Endothelial cell (in vitro differentiated cells): ENCODE measurements at regions not wholly inside any gene's neighbourhood (a gene's known extent, or its start where the extent isn't known, plus 50 kb on each side); places are given as distances from the start of the nearest gene placed in this dataset.
"Not testable (repeated sequence)": the region's sequence is repeated elsewhere in the genome, so short reads cannot be mapped to it uniquely, and the experiment has no call there.

Experiments
- DNase-seq: peaks from one replicate; pipeline ENCODE4 v3.0.0; 2021; ENCODE audit warnings: low spot score
- H3K27ac Mint-ChIP-seq: one replicate; pipeline ENCODE4 v1.8.0; 2021; ENCODE audit warnings: mixed read lengths, inconsistent platforms; ENCODE audit not compliant: unreplicated experiment
- H3K27me3 Mint-ChIP-seq: one replicate; pipeline ENCODE4 v1.8.0; 2021; ENCODE audit warnings: mild to moderate bottlenecking, moderate library complexity, mixed read lengths, inconsistent platforms; ENCODE audit not compliant: unreplicated experiment
- H3K36me3 Mint-ChIP-seq: one replicate; pipeline ENCODE4 v1.8.0; 2021; ENCODE audit warnings: mild to moderate bottlenecking, low read depth, mixed read lengths, inconsistent platforms; ENCODE audit not compliant: unreplicated experiment
- H3K4me1 Mint-ChIP-seq: one replicate; pipeline ENCODE4 v1.8.0; 2021; ENCODE audit warnings: mild to moderate bottlenecking, mixed read lengths, inconsistent platforms; ENCODE audit not compliant: unreplicated experiment
- H3K4me3 Mint-ChIP-seq: one replicate; pipeline ENCODE4 v1.8.0; 2021; ENCODE audit warnings: mild to moderate bottlenecking, mixed read lengths, inconsistent platforms; ENCODE audit not compliant: unreplicated experiment
- H3K9me3 Mint-ChIP-seq: one replicate; pipeline ENCODE4 v1.8.0; 2021; ENCODE audit warnings: mixed read lengths, inconsistent platforms; ENCODE audit not compliant: unreplicated experiment

GRCh38 chr6:60810216-60810615 lies 1475.8 kb downstream of the KHDRBS2 start:
- H3K4me1 Mint-ChIP-seq, H3K4me3 Mint-ChIP-seq, DNase-seq, H3K27me3 Mint-ChIP-seq, H3K27ac Mint-ChIP-seq, H3K36me3 Mint-ChIP-seq, H3K9me3 Mint-ChIP-seq: not testable (repeated sequence)

DNA sequence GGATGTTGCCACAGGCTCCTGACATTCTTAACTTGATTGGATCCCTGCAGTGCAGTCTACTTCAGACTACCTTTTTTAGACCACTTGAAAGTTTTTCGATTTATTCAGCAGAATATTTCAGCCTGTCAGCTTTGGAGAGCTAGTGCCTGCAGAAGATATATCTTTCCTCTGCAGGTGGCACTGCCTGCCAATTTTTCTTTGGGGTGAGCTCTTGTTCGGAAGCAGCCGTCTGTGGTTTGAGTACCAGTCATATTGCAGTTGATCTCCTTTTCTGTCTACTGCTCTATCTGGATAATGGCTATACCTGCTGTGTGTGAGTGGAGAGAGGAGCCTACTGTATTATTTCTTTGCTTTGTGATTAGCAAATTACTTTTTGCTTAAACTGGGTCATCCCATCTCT lies 1486.9 kb downstream of the KHDRBS2 start:
- H3K27ac Mint-ChIP-seq, DNase-seq, H3K4me3 Mint-ChIP-seq, H3K4me1 Mint-ChIP-seq, H3K9me3 Mint-ChIP-seq, H3K27me3 Mint-ChIP-seq, H3K36me3 Mint-ChIP-seq: not testable (repeated sequence)

DNA sequence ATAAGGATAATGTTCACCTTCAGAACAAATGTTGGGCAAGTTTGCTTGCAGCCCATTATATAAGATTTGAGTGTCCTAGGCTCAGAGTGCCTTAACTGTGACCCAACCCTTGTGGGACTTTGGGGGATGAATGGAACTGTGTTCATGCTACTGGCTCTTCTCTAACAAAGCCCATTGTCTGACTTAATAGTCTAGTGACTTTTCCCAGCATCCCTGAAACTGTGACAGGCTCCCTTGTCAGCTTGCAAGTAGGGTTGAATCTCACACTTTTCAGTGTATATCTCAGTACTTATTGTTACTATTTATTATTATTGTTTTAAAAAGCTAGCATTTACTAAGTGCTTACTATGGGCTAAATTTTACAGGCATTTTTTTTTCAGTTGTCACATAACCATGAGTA lies 1488.2 kb downstream of the KHDRBS2 start:
- not testable (repeated sequence) for H3K27me3 Mint-ChIP-seq, H3K27ac Mint-ChIP-seq, H3K9me3 Mint-ChIP-seq, H3K4me1 Mint-ChIP-seq, H3K36me3 Mint-ChIP-seq, H3K4me3 Mint-ChIP-seq, DNase-seq

GRCh38 chr6:60789601-60790000 lies 1496.4 kb downstream of the KHDRBS2 start:
- not testable (repeated sequence) for H3K4me3 Mint-ChIP-seq, H3K9me3 Mint-ChIP-seq, H3K4me1 Mint-ChIP-seq, H3K27ac Mint-ChIP-seq, H3K36me3 Mint-ChIP-seq, DNase-seq, H3K27me3 Mint-ChIP-seq

DNA sequence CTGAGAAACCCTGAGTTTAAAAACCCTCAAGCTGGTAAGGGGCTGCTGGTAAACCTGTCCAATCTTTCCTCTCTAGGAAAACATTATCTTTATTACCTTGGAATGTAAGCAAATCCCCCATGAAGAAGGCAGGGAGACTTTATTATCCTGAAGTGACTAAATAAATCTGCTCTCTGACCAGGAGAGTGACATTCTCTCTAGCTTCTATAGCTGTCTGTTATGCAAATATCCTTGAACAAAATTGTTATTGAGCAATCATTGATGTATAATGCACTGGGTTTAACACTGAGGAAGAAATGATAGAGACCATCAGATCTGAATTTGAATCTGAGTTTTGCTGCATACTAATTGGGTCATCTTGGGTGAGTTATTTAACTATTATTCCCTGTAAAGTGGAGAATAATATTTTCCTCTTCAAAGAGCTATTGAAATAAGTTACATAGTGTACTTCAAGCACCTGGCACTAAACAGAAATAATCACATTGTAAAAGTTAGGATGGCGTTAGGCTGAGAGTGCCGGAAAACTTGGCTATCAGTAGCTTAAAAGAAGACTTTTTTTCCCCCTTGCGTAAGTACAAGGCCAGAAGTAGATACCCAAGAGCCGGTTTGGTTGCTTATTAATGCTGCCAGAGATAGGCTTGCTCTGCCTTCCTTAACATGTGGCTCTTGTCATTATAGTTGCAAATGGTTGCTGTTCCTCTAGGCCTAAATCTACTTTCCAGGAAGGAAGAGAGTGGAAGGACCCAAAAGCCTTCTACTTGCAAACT lies 1503.1 kb downstream of the KHDRBS2 start:
- DNase-seq, H3K36me3 Mint-ChIP-seq, H3K4me3 Mint-ChIP-seq, H3K9me3 Mint-ChIP-seq, H3K4me1 Mint-ChIP-seq, H3K27me3 Mint-ChIP-seq, H3K27ac Mint-ChIP-seq: not testable (repeated sequence)

- not testable (repeated sequence) for H3K27ac Mint-ChIP-seq, H3K36me3 Mint-ChIP-seq, H3K9me3 Mint-ChIP-seq, DNase-seq, H3K27me3 Mint-ChIP-seq, H3K4me1 Mint-ChIP-seq, H3K4me3 Mint-ChIP-seq
Observed at GRCh38 chr6:60779591-60779990, 1506.4 kb downstream of the KHDRBS2 start.

GRCh38 chr6:60767791-60768499 lies 1518.1 kb downstream of the KHDRBS2 start:
- not testable (repeated sequence) for H3K9me3 Mint-ChIP-seq, H3K4me3 Mint-ChIP-seq, H3K36me3 Mint-ChIP-seq, H3K27me3 Mint-ChIP-seq, H3K4me1 Mint-ChIP-seq, DNase-seq, H3K27ac Mint-ChIP-seq

DNA sequence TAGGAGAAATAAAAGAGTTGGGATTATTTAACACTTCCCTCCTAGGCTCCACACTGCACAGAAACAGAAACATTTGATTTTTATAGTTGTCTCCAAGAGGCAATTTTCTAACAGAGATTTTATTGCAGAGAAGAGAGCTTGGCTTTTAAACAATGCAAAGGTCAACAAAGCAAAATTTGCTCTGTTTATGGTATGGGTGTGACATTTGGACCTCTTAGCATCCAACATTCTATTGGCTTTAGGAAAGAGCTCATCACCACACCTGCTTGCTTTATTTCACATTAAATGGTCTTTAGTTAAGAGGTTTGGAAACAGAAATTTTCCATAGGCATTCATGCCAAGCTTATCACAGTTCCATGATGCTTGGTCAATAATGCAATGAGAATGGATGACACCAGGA lies 1520.7 kb downstream of the KHDRBS2 start:
- not testable (repeated sequence) for H3K9me3 Mint-ChIP-seq, H3K27ac Mint-ChIP-seq, H3K36me3 Mint-ChIP-seq, H3K4me1 Mint-ChIP-seq, H3K4me3 Mint-ChIP-seq, DNase-seq, H3K27me3 Mint-ChIP-seq

DNA sequence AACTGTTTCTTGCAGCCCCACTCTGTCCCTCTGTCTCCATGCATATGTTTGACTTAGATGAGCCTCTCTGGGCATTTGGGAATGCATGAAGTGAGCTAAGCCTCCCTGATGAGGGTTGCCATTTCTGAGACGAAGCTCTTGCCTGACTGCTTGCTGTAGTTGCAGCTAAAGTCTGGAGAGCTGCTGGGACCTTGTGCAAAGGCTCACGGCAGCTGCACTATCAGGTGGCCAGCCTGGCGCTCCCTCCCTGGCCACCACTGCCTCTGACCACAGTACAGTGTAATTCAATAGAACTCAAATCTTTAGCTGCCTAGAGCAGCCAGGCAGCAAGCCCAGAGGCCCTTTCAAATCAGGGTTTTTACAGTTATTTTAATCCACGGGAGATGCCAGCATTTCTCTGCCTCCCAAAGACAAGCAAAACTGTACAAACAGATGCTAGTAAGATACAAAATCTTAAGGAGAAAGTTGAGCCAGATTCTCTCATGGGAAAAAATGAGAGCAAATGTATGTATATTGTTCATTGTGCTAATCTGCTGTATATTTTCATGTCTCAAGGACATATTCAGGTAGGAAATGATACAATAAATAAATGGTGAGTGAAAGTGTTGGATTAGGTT lies 1522.5 kb downstream of the KHDRBS2 start:
- H3K27ac Mint-ChIP-seq, H3K4me3 Mint-ChIP-seq, H3K27me3 Mint-ChIP-seq, H3K36me3 Mint-ChIP-seq, H3K9me3 Mint-ChIP-seq, DNase-seq, H3K4me1 Mint-ChIP-seq: not testable (repeated sequence)

- H3K4me3 Mint-ChIP-seq, H3K36me3 Mint-ChIP-seq, H3K9me3 Mint-ChIP-seq, H3K27ac Mint-ChIP-seq, H3K27me3 Mint-ChIP-seq, DNase-seq, H3K4me1 Mint-ChIP-seq: not testable (repeated sequence)
Observed at GRCh38 chr6:60760928-60761327, 1525.1 kb downstream of the KHDRBS2 start.

DNA sequence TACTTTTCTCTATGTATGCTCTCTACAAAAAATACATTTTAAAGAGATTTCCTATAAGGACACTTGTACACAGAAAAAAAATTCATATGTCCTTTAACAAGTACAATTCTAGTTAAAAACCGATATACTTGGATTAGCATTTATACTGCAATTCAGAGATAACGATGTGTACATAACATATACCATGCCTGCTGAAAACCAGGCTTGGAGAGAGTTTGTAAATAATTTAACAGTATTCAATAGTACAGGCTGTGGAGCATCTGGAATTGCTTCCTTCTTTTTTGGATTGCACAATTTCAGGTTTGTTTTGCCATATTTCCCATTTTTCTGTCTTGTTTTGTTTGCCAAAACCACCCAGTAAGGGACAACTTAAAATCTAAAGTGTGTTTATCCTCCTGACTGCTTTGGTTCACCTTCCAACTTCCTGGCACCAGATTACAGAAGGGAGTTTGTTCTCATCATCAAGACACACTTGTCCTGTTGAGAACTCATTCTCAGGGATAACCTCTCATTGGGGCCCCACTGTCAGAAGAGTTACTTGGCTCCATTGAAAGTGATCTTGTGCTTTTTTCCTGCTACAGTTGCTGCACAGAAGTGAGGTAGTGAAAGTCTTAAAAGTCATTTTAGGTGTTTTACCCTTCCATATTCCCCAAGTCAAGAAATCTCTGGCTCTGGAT lies 1526.7 kb downstream of the KHDRBS2 start:
- H3K36me3 Mint-ChIP-seq, H3K27ac Mint-ChIP-seq, DNase-seq, H3K27me3 Mint-ChIP-seq, H3K4me3 Mint-ChIP-seq, H3K4me1 Mint-ChIP-seq, H3K9me3 Mint-ChIP-seq: not testable (repeated sequence)

DNA sequence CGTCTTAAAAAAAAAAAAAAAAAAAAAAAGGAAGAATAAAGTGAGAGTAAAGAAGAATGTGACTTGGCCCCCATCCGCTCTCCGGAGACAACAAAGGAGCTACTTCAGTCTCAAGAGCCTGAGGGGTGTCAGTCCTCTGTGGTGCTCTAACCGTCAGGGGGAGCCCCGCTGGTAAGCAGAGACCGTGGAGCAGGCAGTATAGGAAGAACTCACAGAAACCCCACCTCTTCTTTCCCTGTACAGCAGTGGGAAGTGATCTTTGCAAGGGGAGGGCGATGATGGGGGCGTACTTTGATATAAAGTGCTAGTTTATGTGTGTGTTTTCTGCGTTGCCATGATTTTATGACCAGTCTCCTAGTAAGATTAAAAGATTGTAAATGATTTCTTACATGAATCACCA lies 1527.3 kb downstream of the KHDRBS2 start:
- H3K36me3 Mint-ChIP-seq, H3K27ac Mint-ChIP-seq, DNase-seq, H3K4me1 Mint-ChIP-seq, H3K4me3 Mint-ChIP-seq, H3K27me3 Mint-ChIP-seq, H3K9me3 Mint-ChIP-seq: not testable (repeated sequence)
